Suprapubic skin (tissue), 4 donors: ENCODE measurements at regions not wholly inside any gene's neighbourhood (a gene's known extent, or its start where the extent isn't known, plus 50 kb on each side); places are given as distances from the start of the nearest gene placed in this dataset.
"Not testable (repeated sequence)": the region's sequence is repeated elsewhere in the genome, so short reads cannot be mapped to it uniquely, and the experiment has no call there.

Source experiments
- CTCF ChIP-seq, 2 donors: fragments of 200-600 bp in 1 of 2; fragments of 450-650 bp in 1 of 2; sonication (generic) in 1 of 2; IDR thresholded peaks; one replicate each; pipeline ENCODE4 v1.5.1; 2016 to 2019; ENCODE audit warnings: antibody characterized with exemption in 2 of 2, mild to moderate bottlenecking in 1 of 2, moderate library complexity in 1 of 2
- EP300 ChIP-seq: sonication (generic); formaldehyde crosslinking; IDR thresholded peaks from one replicate; pipeline ENCODE4 v1.6.1; 2017; ENCODE audit warnings: antibody characterized with exemption
- POLR2A ChIP-seq, 2 donors: fragments of 450-650 bp; IDR thresholded peaks; one replicate each; pipeline ENCODE4 v1.6.1; 2017; ENCODE audit warnings: antibody characterized with exemption in 2 of 2, mild to moderate bottlenecking in 2 of 2, moderate library complexity in 2 of 2
- POLR2AphosphoS5 ChIP-seq, 3 donors: sonication (generic); formaldehyde crosslinking; IDR thresholded peaks; one replicate each; pipeline ENCODE4 v1.6.1; 2017; ENCODE audit warnings: antibody characterized with exemption in 3 of 3

- not testable (repeated sequence) for TF ChIP-seq CTCF (IDR thresholded peaks at IDR 0.05); POLR2AphosphoS5 (IDR thresholded peaks at IDR 0.05); EP300; POLR2A (IDR thresholded peaks at IDR 0.05)
These were observed 382.7 kb downstream of the GLRX3 start for GRCh38 chr10:130518921-130519320.
